Tibial nerve (tissue), 4 donors: ENCODE measurements at regions not wholly inside any gene's neighbourhood (a gene's known extent, or its start where the extent isn't known, plus 50 kb on each side); places are given as distances from the start of the nearest gene placed in this dataset.

ENCODE experiments used
- DNase-seq, 2 donors: peaks; one replicate each; pipeline ENCODE4 v3.0.0-alpha.2; 2019; ENCODE audit warnings: low spot score in 2 of 2
- H3K27ac ChIP-seq, 4 donors: fragments of 200-600 bp; sonication (generic) in 3 of 4; one replicate each; pipeline ENCODE4 v1.5.1; 2017 to 2019; ENCODE audit warnings: mild to moderate bottlenecking in 1 of 4
- H3K27me3 ChIP-seq, 2 donors: fragments of 200-600 bp; sonication (generic) in 1 of 2; one replicate each; pipeline versions ENCODE4 v1.5.1 to v1.6.0; 2017 to 2019
- H3K36me3 ChIP-seq, 3 donors: fragments of 200-600 bp; sonication (generic); one replicate each; pipeline ENCODE4 v1.5.1; 2018 to 2019
- H3K4me1 ChIP-seq, 4 donors: fragments of 200-600 bp; sonication (generic) in 3 of 4; one replicate each; pipeline ENCODE4 v1.5.1; 2017 to 2019
- H3K4me3 ChIP-seq, 4 donors: fragments of 200-600 bp; sonication (generic) in 3 of 4; one replicate each; pipeline ENCODE4 v1.5.1; 2017 to 2019; ENCODE audit warnings: mild to moderate bottlenecking in 1 of 4, moderate library complexity in 1 of 4
- H3K9me3 ChIP-seq, 4 donors: fragments of 200-600 bp; sonication (generic) in 3 of 4; one replicate each; pipeline ENCODE4 v1.5.1; 2017 to 2019
- CTCF ChIP-seq, 5 experiments: fragments of 200-600 bp in 3 of 5; fragments of 450-650 bp in 2 of 5; sonication (generic) in 3 of 5; IDR thresholded peaks; one replicate each; pipeline ENCODE4 v1.5.1; 2016 to 2019; ENCODE audit warnings: antibody characterized with exemption in 5 of 5, mild to moderate bottlenecking in 3 of 5, moderate library complexity in 2 of 5
- EP300 ChIP-seq, 2 donors: sonication (generic); formaldehyde crosslinking; IDR thresholded peaks; one replicate each; pipeline ENCODE4 v1.6.1; 2017; ENCODE audit warnings: antibody characterized with exemption in 2 of 2, mild to moderate bottlenecking in 1 of 2
- POLR2A ChIP-seq, 2 donors: fragments of 450-650 bp; IDR thresholded peaks; one replicate each; pipeline ENCODE4 v1.6.1; 2017; ENCODE audit warnings: antibody characterized with exemption in 2 of 2, mild to moderate bottlenecking in 2 of 2, moderate library complexity in 2 of 2
- WGBS, 2 donors: methylation state at CpG; one replicate each; pipeline ENCODE4 v1.1.5; 2018; 5-methylcytosine and 5-hydroxymethylcytosine counted together

- Histone ChIP-seq H3K27me3 (no peaks in the 10 kb centered on the region), H3K27ac (no peak overlapping the region)
- TF ChIP-seq EP300 (IDR thresholded peaks at IDR 0.05) (no peak), CTCF (IDR thresholded peaks at IDR 0.05) (no peak), POLR2A (IDR thresholded peaks at IDR 0.05) (no peak)
Observed at GRCh38 chr14:55519473-55520080, 60.4 kb upstream of the KTN1 start.

GRCh38 chr14:55523321-55523720, 56.7 kb upstream of the KTN1 start:
- H3K27ac ChIP-seq: no peak overlapping the region
- no peak for DNase-seq
- WGBS, 2 donors: 83 to 87% methylated on average over 2 of the region's 2 CpGs
- H3K9me3 ChIP-seq: peaks cover 0 to 3% (median 0%) of the 10 kb centered on the region in 4 donors
- H3K4me3 ChIP-seq: no peak overlapping the region
- H3K4me1 ChIP-seq: no peaks in the 10 kb centered on the region
- no peaks in the 10 kb centered on the region for H3K36me3 ChIP-seq
- no peaks in the 10 kb centered on the region for H3K27me3 ChIP-seq
- TF ChIP-seq POLR2A (IDR thresholded peaks at IDR 0.05): no peak
- TF ChIP-seq CTCF (IDR thresholded peaks at IDR 0.05): no peak
- no peak for TF ChIP-seq EP300 (IDR thresholded peaks at IDR 0.05)

More at GRCh38 chr14:55519473-55520080, 60.4 kb upstream of the KTN1 start:
- peaks cover 0 to 10% (median 0%) of the 10 kb centered on the region in 4 donors for H3K4me1 ChIP-seq
- 80 to 100% methylated on average over 1 of the region's 1 CpG for WGBS, 2 donors
- H3K36me3 ChIP-seq: no peaks in the 10 kb centered on the region
- no peak for DNase-seq
- no peak overlapping the region for H3K4me3 ChIP-seq
- H3K9me3 ChIP-seq: peaks cover 0 to 3% (median 0%) of the 10 kb centered on the region in 4 donors
